ENCODE measurements at regions not wholly inside any gene's neighbourhood (a gene's known extent, or its start where the extent isn't known, plus 50 kb on each side); places are given as distances from the start of the nearest gene placed in this dataset.

GRCh38 chr15:70356919-70357318 lies 259.2 kb upstream of the TLE3 start:
- 85 to 87% methylated on average over 7 of the region's 7 CpGs for WGBS, 2 donors
- intact Hi-C loops (cut with DNase I; ENCODE audit: low total_unique reads), result no loop called here
- DNase-seq (ENCODE audit: low spot score in 2 of 2), result peak in 1 of 2 donors; percentile 40

DNA sequence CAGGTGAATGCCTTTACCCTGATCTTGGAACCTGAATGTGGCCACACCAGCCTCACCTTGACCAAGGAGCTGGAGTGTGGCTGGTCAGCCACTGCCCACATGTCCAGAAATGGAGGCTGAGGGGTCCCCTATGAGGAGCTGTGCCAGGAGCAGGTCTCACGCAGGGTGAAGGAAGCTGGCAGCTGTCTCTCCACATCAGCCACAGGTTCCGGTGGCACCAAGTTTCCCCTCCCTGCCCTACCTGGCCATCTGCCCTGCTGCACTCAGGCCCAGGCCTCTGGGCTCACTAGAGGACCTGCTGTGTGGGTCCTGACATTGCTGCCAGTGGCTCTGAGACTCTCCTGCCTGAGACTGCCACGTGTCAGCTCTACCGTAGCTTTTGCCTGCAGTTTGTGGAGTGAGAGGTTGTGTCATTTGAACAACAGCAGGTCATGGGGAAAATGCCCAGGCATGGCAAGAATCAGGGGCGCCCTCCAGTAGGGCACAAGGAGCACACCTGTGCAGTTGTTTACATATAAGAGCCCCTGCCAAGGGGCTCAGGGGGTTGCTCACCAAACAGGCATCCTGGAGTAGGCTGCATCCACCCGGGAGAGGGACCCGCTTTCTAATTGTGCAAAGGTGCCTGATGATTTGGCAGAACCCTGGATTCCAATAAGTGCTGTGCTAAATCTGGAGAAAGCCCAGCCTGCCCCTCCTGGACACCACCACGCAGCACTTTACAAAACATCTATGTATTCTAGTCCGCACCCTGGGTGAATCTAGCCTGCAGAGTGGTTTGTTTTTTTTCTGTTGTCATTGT lies 258.5 kb upstream of the TLE3 start:
- 77 to 89% methylated on average over 8 to 9 of the region's 9 CpGs for WGBS, 2 donors
- peak in 1 of 2 donors; percentile 59 for DNase-seq (ENCODE audit: low spot score in 2 of 2)
- intact Hi-C loops (cut with DNase I; ENCODE audit: low total_unique reads), result no loop called here
- H3K4me3 ChIP-seq (ENCODE audit: low read depth, poor library complexity, severe bottlenecking), result no peak overlapping the region
- TF ChIP-seq CTCF (IDR thresholded peaks at IDR 0.05) (no peak), POLR2A (IDR thresholded peaks at IDR 0.05) (no peak)

More at GRCh38 chr15:70356919-70357318, 259.2 kb upstream of the TLE3 start:
- TF ChIP-seq POLR2A (IDR thresholded peaks at IDR 0.05) (no peak), CTCF (IDR thresholded peaks at IDR 0.05) (no peak)
- H3K4me3 ChIP-seq (ENCODE audit: low read depth, poor library complexity, severe bottlenecking), result no peak overlapping the region

DNA sequence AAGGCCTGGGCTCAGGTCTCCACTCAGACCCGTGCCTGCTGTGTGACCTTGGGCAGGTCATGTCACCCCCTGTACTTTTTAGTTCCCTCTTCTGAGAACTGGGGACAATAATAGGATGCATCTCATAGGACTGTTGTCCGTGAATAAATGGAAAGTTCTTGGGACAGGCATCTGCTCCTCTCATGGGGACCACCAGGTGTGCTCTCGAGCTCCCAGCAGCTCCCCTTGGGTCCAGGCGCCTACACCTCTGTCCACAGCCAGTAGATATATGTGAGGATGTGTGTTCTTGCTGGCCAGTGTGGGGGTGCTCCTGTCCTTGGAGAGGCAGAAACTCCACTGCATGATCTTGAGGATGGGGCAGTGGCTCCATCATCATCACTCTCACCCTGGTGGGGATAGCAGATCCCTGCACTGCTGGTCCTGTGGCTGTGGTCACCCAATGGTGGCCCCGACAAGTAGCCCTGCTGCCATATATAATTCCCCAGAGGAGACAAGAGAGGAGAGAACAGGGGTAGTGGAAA lies 257.6 kb upstream of the TLE3 start:
- no peak for TF ChIP-seq CTCF (IDR thresholded peaks at IDR 0.05)
- no peak for TF ChIP-seq POLR2A (IDR thresholded peaks at IDR 0.05)
- intact Hi-C loops (cut with DNase I; ENCODE audit: low total_unique reads), result no loop called here
- WGBS, 2 donors, result 92 to 94% methylated on average over 5 of the region's 5 CpGs
- DNase-seq (ENCODE audit: low spot score in 2 of 2), result peak in 1 of 2 donors; percentile 72
- H3K4me3 ChIP-seq (ENCODE audit: low read depth, poor library complexity, severe bottlenecking), result no peak overlapping the region

DNA sequence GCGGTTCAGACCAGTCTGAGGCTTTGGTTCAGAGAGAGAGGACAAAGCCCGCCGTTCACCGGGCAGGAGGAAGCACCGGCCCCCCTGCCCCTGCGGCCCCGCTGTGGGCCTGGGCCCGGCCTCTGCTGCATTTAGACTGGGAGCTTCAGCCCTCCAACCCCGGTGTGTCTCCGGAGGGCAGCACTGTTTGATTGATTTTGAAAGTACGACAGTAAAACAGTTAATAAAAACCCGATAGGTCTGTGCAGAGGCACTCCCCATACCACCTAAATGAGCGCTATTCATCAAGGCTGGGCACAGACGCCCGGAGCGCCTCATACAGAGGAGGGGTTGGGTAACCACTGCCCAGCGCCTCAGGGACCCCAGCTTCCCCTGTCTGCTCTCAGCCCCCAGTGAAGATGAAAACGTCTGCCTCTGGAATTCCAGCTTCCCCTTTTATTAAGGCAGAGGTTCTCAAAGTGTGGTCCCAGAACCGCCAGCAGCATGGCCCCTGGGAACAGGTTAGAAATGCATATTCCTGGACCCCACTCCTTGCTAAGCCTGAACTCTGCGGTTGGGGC lies 256.7 kb upstream of the TLE3 start:
- no peak overlapping the region for H3K4me3 ChIP-seq (ENCODE audit: low read depth, poor library complexity, severe bottlenecking)
- WGBS, 2 donors, result 70 to 88% methylated on average over 16 to 20 of the region's 20 CpGs

GRCh38 chr15:70353606-70354345 lies 256.1 kb upstream of the TLE3 start:
- no peak overlapping the region for H3K4me3 ChIP-seq (ENCODE audit: low read depth, poor library complexity, severe bottlenecking)
- TF ChIP-seq CTCF (IDR thresholded peaks at IDR 0.05), result no peak
- no peak for TF ChIP-seq POLR2A (IDR thresholded peaks at IDR 0.05)
- intact Hi-C loops (cut with DNase I; ENCODE audit: low total_unique reads), result no loop called here
- peak in 1 of 2 donors; percentile 79 for DNase-seq (ENCODE audit: low spot score in 2 of 2)
- WGBS, 2 donors, result 65 to 85% methylated on average over 11 to 12 of the region's 12 CpGs

More for the DNA sequence above, 256.7 kb upstream of the TLE3 start:
- intact Hi-C loops (cut with DNase I; ENCODE audit: low total_unique reads), result no loop called here
- DNase-seq (ENCODE audit: low spot score in 2 of 2), result peak in 1 of 2 donors; percentile 64
- TF ChIP-seq POLR2A (IDR thresholded peaks at IDR 0.05) (no peak), CTCF (IDR thresholded peaks at IDR 0.05) (no peak)
